ENCODE measurements at regions not wholly inside any gene's neighbourhood (a gene's known extent, or its start where the extent isn't known, plus 50 kb on each side); places are given as distances from the start of the nearest gene placed in this dataset.

GRCh38 chr3:176491084-176491483 lies 706.2 kb downstream of the TBL1XR1 start:
- TF ChIP-seq SMC3 (IDR thresholded peaks at IDR 0.05; ENCODE audit: low read depth, low read length): no peak
- TF ChIP-seq RXRA (IDR thresholded peaks at IDR 0.05; ENCODE audit: borderline replicate concordance, low read depth): no peak
- no peak for TF ChIP-seq CTCF (IDR thresholded peaks at IDR 0.05)
- no peak for TF ChIP-seq EP300 (IDR thresholded peaks at IDR 0.05; ENCODE audit: borderline replicate concordance in 1 of 2, low read depth in 1 of 2, low read length in 1 of 2)
- no peak for TF ChIP-seq PBX3 (IDR thresholded peaks at IDR 0.05)
- no peak for TF ChIP-seq TAF1 (IDR thresholded peaks at IDR 0.05; ENCODE audit: borderline replicate concordance, low read depth, low read length)
- no peak for TF ChIP-seq YY1 (IDR thresholded peaks at IDR 0.05; ENCODE audit: low read depth)

Measured in SK-N-SH (cell line).